GM21619 (cell line): ENCODE measurements at regions not wholly inside any gene's neighbourhood (a gene's known extent, or its start where the extent isn't known, plus 50 kb on each side); places are given as distances from the start of the nearest gene placed in this dataset.
"Not testable (repeated sequence)": the region's sequence is repeated elsewhere in the genome, so short reads cannot be mapped to it uniquely, and the experiment has no call there.

Experiments
- ATAC-seq: cut with Tn5 transposase; IDR thresholded peaks from one replicate; pipeline ENCODE4 v1.9.1; 2021; ENCODE audit not compliant: unreplicated experiment

GRCh38 chr5:54885636-54886035 is 99.8 kb downstream of the ESM1 start:
- no peak for ATAC-seq

GRCh38 chr5:54884195-54884536 is 101.2 kb downstream of the ESM1 start:
- no peak for ATAC-seq

DNA sequence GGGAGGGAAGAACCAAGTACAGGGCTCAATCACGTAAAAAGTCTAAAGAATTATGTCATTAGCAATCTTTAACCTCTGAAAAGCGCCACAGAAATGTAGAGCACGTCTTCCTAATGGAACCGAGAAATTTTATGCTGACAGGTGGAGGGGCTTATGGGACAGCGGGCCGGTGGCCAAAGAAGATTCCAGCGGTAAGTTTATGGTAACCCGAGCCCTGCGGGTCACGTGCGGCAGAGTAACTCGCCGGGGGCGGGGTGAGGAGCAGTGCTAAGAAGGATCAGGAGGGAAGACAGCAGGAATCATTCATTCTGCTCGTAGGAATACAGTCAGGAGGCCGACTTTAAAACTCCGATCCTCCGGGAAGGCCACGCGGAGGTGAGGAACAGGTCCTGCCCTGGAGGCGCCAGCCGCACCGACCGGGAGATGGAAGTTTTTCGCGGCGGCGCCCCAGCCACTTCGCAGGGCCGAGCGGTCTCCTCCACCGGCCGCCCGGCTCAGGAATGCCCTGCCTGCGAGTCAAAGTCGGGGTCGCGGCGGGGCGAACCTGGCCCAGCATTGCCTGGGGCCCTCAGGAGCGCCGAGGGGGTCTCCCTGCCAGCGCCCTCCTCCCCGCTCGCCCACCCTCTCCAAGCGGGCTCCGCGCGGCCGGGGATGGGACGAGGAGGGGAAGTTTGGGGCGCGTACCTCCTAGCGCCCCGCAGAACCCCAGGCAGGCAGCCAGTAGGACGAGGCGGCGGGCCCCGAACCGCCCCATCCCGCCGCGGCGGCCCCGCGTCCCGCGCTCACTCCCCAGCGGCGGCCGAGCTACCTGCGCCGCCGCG is 101.8 kb downstream of the ESM1 start:
- no peak for ATAC-seq

DNA sequence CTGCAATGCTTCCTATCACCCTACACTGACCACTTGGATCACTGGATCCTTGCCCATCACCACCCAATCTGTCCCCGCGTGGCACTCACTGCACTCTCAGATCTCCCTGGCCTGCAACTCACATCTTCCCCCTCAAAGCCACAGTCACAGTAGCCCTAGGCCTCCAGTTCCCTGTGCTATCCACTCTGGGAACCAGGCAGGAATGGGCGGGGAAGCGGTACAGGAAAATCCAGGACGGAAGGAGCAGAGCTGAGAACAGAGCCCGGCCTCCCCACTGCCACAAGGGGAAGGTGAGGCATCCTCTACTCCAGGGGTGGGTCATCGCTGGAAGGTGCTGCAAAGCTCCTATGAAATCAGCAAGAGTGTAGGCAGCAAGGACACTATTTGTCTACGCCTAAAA is 102.6 kb downstream of the ESM1 start:
- ATAC-seq, result no peak

GRCh38 chr5:54882101-54882500 is 103.3 kb downstream of the ESM1 start:
- ATAC-seq, result no peak

GRCh38 chr5:54881286-54882005 is 103.9 kb downstream of the ESM1 start:
- ATAC-seq, result no peak

- no peak for ATAC-seq
Measured at GRCh38 chr5:54876976-54877375, 108.4 kb downstream of the ESM1 start.

GRCh38 chr5:54876556-54876955 is 108.8 kb downstream of the ESM1 start:
- ATAC-seq, result no peak

DNA sequence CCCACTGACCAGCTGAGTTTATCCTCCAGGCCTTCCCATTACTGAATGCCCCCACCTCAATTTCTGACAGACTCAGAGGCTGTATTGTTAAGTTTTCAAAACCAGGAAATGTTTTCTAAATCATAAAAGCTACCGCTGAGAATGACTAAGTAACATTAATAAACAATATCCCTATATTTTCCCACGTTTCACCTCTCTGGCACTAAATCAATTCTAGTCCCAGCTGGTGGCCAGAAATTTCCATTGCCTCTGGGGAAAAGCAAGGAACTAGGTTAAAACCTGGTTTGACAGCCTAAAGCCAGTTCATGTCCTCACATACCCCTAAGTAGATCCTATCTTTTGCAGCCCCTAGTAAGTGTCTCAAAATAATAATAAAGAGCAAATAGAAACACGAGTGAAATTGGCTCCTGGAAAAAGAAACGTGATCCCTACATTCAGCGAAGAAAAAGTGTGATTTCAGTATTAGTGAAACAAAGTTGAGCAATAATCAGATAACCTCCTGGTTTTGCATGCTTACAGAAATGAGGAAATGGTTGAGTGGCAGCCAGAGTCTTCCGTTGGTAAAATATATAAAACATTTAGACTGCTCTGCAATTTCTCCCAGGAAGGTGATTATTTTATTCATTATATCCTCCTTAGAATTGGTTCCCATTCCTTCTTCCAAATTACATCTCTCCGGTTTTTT is 110.9 kb downstream of the ESM1 start:
- no peak for ATAC-seq

GRCh38 chr5:54873691-54874090 is 111.7 kb downstream of the ESM1 start:
- no peak for ATAC-seq

DNA sequence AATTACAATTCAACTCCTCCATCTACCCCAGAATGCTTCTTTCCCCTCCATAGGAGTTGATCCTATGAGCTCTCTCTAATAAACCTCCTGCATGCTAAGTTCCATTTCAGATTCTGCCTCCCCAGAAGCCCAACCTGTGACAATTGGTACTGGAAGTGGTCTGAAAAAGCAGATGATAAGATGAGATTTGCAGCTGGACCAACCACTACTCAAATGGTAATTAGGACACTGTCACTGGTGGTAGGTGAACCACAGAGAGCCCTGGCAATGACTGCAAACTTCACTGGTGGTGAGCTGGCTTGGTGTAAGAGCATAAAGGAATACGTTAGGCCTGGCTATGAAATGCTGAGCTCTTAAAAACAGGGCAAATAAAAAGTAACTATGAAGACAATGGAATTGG is 112.6 kb downstream of the ESM1 start:
- no peak for ATAC-seq

- no peak for ATAC-seq
Measured at GRCh38 chr5:54870271-54870670, 115.1 kb downstream of the ESM1 start.

- no peak for ATAC-seq
Measured at GRCh38 chr5:54869691-54870090, 115.7 kb downstream of the ESM1 start.

- ATAC-seq, result no peak
Measured at GRCh38 chr5:54868511-54869483, 116.6 kb downstream of the ESM1 start.

GRCh38 chr5:54867310-54867944 is 118.0 kb downstream of the ESM1 start:
- no peak for ATAC-seq

DNA sequence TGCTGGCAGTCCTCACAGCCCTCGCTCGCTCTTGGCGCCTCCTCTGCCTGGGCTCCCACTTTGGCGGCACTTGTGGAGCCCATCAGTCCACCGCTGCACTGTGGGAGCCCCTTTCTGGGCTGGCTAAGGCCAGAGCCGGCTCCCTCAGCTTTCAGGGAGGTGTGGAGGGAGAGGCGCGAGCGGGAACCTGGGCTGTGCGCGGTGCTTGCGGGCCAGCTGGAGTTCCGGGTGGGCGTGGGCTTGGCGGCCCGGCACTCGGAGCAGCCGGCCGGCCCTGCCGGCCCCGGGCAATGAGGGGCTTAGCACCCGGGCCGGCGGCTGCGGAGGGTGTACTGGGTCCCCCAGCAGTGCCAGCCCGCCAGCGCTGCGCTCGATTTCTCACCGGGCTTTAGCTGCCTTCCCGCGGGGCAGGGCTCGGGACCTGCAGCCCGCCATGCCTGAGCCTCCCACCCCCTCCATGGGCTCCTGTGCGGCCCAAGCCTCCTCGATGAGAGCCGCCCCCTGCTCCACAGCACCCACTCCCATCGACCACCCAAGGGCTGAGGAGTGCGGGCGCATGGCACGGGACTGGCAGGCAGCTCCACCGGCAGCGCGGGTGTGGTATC is 120.4 kb downstream of the ESM1 start:
- not testable (repeated sequence) for ATAC-seq

- ATAC-seq, result no peak
Measured at GRCh38 chr5:54862036-54862435, 123.4 kb downstream of the ESM1 start.

GRCh38 chr5:54861212-54861894 is 124.0 kb downstream of the ESM1 start:
- no peak for ATAC-seq

- no peak for ATAC-seq
Measured at GRCh38 chr5:54860321-54860720, 125.1 kb downstream of the ESM1 start.
